A673 (cell line): ENCODE measurements at regions not wholly inside any gene's neighbourhood (a gene's known extent, or its start where the extent isn't known, plus 50 kb on each side); places are given as distances from the start of the nearest gene placed in this dataset.

Experiments
- BruUV-seq: library from RNA; stranded (reverse); fragments of 400-500 nt; replicated peaks from 2 replicates; lab custom pipeline; 2021; lab: Mats Ljungman, UMichigan
- CTCF ChIA-PET: fragments of 300-600 bp; sonication (Branson Sonifier 250); formaldehyde crosslinking; loops from one replicate; lab custom pipeline; 2022; ENCODE audit warnings: antibody characterized with exemption; lab: Charles Lee
- POLR2A ChIA-PET: fragments of 300-600 bp; sonication (Branson Sonifier 250); formaldehyde crosslinking; loops from one replicate; lab custom pipeline; 2022; ENCODE audit warnings: antibody characterized with exemption; ENCODE audit not compliant: low non-redundant PET; lab: Charles Lee
- DNase-seq: peaks from one replicate; pipeline ENCODE4 v3.0.0-alpha.2; 2015; ENCODE audit warnings: low spot score
- H3K27ac ChIP-seq: fragments of 200-600 bp; sonication (generic); 2 replicates; pipeline ENCODE4 v1.5.1; 2016; ENCODE audit warnings: mixed run types, low read depth, mild to moderate bottlenecking, mixed read lengths, antibody characterized with exemption, low read length; ENCODE audit not compliant: poor library complexity, severe bottlenecking
- H3K27me3 ChIP-seq: fragments of 200-600 bp; sonication (generic); replicated peaks from 2 replicates; pipeline ENCODE4 v1.6.1; 2017; ENCODE audit warnings: mixed run types, low read depth, mild to moderate bottlenecking, mixed read lengths, antibody characterized with exemption, low read length; ENCODE audit not compliant: insufficient read depth, poor library complexity
- H3K36me3 ChIP-seq: fragments of 200-600 bp; sonication (generic); 2 replicates; pipeline ENCODE4 v1.6.1; 2016; ENCODE audit warnings: mixed run types, mild to moderate bottlenecking, mixed read lengths, antibody characterized with exemption, low read length; ENCODE audit not compliant: insufficient read depth, poor library complexity, severe bottlenecking
- H3K4me1 ChIP-seq: fragments of 200-600 bp; sonication (generic); 2 replicates; pipeline ENCODE4 v1.6.1; 2017; ENCODE audit warnings: mixed run types, mild to moderate bottlenecking, mixed read lengths, antibody characterized with exemption, low read length; ENCODE audit not compliant: insufficient read depth, poor library complexity, severe bottlenecking
- H3K4me3 ChIP-seq: fragments of 200-600 bp; sonication (generic); 2 replicates; pipeline ENCODE4 v1.5.1; 2016; ENCODE audit warnings: low read depth, mixed run types, mild to moderate bottlenecking, mixed read lengths, low read length; ENCODE audit not compliant: poor library complexity, severe bottlenecking
- H3K9me3 ChIP-seq: fragments of 200-600 bp; sonication (generic); 2 replicates; pipeline ENCODE4 v1.6.1; 2016; ENCODE audit warnings: mixed run types, low read depth, mild to moderate bottlenecking, mixed read lengths, antibody characterized with exemption, low read length; ENCODE audit not compliant: poor library complexity, severe bottlenecking
- EZH2 ChIP-seq: fragments of 200-600 bp; sonication (generic); IDR thresholded peaks from 2 replicates; pipeline ENCODE4 v1.6.1; 2017; ENCODE audit warnings: borderline replicate concordance, low read depth, mild to moderate bottlenecking, mixed read lengths, antibody characterized with exemption, low read length; ENCODE audit not compliant: poor library complexity, severe bottlenecking
- intact Hi-C: fragments of 100-400 bp; cut with micrococcal nuclease; formaldehyde crosslinking; loops from one replicate; pipeline ENCODE4 v1.10.0; 2022; ENCODE audit not compliant: unreplicated experiment
- TF ChIP-seq, protein P1 (sequence below): fragments of 300-800, 200-600 bp; sonication (generic); conservative IDR thresholded peaks from 2 replicates; pipeline ENCODE4 v1.5.1; 2017; ENCODE audit warnings: low read depth, mild to moderate bottlenecking, antibody characterized with exemption, low read length, moderate library complexity, mixed read lengths

DNA sequence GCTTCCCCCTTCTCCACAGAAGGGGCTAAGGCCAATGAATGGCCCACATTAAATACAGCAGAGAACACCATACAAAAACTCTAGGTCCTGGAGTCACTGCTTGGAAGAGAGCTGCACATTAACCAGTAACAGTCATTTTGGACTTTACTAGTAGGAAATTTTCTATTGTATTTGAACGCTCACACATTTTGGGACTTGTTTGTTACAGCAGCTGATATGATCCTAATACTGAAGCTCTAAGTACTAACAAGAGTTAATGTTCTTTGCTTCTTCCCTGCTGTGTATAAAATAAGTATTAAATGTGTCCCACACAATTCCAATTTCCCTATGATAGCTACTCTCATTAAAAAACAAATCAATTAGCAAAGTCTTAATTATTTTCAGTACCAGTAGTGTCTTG, 148.3 kb upstream of the IRX3 start:
- Histone ChIP-seq H3K4me1 (no peaks in the 10 kb centered on the region), H3K36me3 (no peaks in the 10 kb centered on the region), H3K27ac (no peak overlapping the region), H3K27me3 (no peaks in the 10 kb centered on the region), H3K4me3 (no peak overlapping the region), H3K9me3 (no peaks in the 10 kb centered on the region)
- DNase-seq: no peak
- POLR2A ChIA-PET: no interaction called here
- TF ChIP-seq, protein P1, sequence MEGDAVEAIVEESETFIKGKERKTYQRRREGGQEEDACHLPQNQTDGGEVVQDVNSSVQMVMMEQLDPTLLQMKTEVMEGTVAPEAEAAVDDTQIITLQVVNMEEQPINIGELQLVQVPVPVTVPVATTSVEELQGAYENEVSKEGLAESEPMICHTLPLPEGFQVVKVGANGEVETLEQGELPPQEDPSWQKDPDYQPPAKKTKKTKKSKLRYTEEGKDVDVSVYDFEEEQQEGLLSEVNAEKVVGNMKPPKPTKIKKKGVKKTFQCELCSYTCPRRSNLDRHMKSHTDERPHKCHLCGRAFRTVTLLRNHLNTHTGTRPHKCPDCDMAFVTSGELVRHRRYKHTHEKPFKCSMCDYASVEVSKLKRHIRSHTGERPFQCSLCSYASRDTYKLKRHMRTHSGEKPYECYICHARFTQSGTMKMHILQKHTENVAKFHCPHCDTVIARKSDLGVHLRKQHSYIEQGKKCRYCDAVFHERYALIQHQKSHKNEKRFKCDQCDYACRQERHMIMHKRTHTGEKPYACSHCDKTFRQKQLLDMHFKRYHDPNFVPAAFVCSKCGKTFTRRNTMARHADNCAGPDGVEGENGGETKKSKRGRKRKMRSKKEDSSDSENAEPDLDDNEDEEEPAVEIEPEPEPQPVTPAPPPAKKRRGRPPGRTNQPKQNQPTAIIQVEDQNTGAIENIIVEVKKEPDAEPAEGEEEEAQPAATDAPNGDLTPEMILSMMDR: no peak
- no peak for TF ChIP-seq EZH2
- intact Hi-C loops: no loop called here
- no TSS peak for BruUV-seq
- CTCF ChIA-PET: no interaction called here

DNA sequence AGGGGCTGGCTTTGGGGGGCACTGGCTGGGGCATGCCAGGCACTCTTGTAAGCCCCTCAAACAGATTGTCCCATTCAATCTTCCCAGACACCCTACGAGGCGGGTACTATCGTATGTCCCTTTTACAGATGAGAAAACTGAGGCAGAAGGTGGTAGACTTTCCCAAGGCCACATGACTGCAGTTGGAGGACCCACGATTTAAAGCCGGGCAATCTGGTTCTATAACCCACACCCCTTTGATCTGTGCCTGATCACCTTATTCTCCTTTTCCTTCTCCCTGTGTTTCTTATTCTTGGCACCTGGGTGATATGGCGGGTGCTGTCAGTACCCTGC, 146.3 kb upstream of the IRX3 start:
- no peaks in the 10 kb centered on the region for H3K36me3 ChIP-seq
- H3K9me3 ChIP-seq: no peaks in the 10 kb centered on the region
- no peak overlapping the region for H3K27ac ChIP-seq
- H3K27me3 ChIP-seq: no peaks in the 10 kb centered on the region
- ChIA-PET POLR2A (no interaction called here), CTCF (no interaction called here)
- BruUV-seq: no TSS peak
- no peak overlapping the region for H3K4me3 ChIP-seq
- DNase-seq: no peak
- TF ChIP-seq, protein P1: no peak
- TF ChIP-seq EZH2: no peak
- intact Hi-C loops: no loop called here
- no peaks in the 10 kb centered on the region for H3K4me1 ChIP-seq

DNA sequence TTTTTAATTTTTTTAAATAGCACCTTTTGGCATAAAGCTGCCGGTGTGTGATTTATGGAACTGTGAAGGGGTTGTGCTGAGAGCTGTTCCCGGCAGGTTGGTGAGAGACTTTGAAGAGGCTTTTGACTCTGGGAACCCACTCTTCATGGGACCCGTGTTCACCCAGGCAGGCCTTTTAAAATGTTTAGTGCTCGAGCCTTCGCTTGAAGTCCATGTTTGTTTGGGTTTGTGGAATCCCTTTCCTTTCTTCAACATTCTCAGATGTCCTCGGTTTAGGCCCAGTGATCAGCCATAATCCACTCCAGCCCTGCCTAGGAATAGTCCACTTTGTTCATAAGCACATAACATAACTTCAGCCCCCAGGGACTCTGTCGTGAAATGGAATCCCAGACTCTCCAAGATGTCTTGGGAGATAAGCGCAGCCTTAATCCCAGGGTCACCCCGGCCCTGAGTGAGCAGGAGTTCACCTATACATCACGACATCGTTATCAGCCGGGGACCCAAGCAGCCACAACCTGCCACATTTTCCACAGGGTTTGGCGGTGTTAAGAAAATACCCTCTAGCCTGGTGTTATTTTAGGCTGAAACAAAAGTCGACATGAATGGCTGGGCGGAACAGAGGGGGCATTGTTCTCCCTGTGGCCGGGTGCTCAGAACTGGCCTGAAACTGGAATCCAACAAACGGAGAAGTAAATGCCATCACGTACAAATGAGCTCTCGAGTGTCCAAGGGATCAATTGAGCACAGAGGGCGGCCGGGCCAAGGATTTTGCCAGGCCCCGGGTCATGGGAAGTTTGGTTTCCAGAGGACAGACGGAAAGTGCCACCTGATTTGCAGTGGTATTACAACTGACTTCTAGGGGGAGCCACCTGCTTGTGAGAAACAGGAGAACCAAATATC, 145.7 kb upstream of the IRX3 start:
- Histone ChIP-seq H3K4me1 (no peaks in the 10 kb centered on the region), H3K27me3 (no peaks in the 10 kb centered on the region), H3K4me3 (no peak overlapping the region), H3K27ac (no peak overlapping the region), H3K9me3 (no peaks in the 10 kb centered on the region), H3K36me3 (no peaks in the 10 kb centered on the region)
- ChIA-PET POLR2A (no interaction called here), CTCF (interaction anchor here (0.5 kb wide), 1 partner anchor 486 kb away, joined by 3 read pairs; no protein-coding TSS in a partner anchor)
- intact Hi-C loops: no loop called here
- BruUV-seq: no TSS peak
- no peak for DNase-seq
- TF ChIP-seq EZH2: no peak
- TF ChIP-seq, protein P1: 0 out of 2 replicates have a peak, but pooled peaks have one; percentile 8
